D721Med (cell line): ENCODE measurements at regions not wholly inside any gene's neighbourhood (a gene's known extent, or its start where the extent isn't known, plus 50 kb on each side); places are given as distances from the start of the nearest gene placed in this dataset.

Source experiments
- DNase-seq: peaks from one replicate; pipeline ENCODE4 v3.0.0; 2011; ENCODE audit warnings: low spot score; ENCODE audit not compliant: insufficient read length
- FAIRE-seq: peaks from 2 replicates; lab custom pipeline; 2011; peaks lifted over from hg19 to GRCh38; lab: Jason Lieb, UNC
- TF ChIP-seq, protein P1 (sequence below): IDR thresholded peaks from 2 replicates; pipeline ENCODE4 v1.5.1; 2012; ENCODE audit warnings: mild to moderate bottlenecking, control low read depth; ENCODE audit not compliant: insufficient read depth; ENCODE audit errors: missing control alignments

DNA sequence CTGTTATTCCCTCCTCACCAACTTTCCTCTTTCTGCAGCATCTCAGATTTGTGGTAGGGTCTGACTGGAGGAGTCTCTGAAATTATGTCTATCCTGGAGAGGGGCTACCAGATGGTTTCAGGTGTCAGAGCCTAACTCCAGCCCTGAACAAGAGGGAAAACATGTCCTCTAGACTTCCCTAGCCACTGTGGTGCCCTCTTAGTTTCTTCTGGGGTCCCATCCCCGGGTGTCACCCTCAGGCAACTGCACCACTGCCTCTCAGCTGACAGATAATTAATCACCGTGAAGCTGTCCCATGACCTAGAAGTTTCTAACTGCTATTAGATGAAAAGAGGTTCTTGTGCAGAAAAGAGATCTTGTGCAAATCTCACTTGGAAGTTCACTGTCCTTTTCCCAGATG, 95.1 kb upstream of the CELF4 start:
- DNase-seq (no peak), FAIRE-seq (peak; percentile 58)
- TF ChIP-seq, protein P1, sequence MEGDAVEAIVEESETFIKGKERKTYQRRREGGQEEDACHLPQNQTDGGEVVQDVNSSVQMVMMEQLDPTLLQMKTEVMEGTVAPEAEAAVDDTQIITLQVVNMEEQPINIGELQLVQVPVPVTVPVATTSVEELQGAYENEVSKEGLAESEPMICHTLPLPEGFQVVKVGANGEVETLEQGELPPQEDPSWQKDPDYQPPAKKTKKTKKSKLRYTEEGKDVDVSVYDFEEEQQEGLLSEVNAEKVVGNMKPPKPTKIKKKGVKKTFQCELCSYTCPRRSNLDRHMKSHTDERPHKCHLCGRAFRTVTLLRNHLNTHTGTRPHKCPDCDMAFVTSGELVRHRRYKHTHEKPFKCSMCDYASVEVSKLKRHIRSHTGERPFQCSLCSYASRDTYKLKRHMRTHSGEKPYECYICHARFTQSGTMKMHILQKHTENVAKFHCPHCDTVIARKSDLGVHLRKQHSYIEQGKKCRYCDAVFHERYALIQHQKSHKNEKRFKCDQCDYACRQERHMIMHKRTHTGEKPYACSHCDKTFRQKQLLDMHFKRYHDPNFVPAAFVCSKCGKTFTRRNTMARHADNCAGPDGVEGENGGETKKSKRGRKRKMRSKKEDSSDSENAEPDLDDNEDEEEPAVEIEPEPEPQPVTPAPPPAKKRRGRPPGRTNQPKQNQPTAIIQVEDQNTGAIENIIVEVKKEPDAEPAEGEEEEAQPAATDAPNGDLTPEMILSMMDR, result no peak

DNA sequence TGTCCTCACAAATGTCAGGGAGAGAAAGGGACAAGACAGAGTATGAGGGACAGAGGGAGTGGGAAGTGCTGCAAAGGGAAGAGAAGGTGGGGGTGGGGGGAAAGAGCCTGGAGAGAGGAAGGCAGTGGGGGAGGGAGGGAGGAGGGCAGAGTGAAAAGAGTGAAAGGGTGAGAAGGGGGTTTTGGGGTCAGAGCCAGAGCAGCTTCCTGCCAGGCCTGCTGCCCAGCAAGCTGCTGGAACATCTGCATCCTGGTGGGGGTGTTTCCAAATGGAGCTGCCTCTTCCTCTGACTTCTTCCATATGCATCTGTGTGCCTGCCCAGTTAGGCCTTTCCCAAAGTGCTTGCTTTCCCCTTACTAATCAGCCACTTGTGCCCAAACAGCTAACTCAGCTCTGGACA, 94.3 kb upstream of the CELF4 start:
- no peak for FAIRE-seq
- DNase-seq, result no peak
- TF ChIP-seq, protein P1, result no peak

GRCh38 chr18:37658894-37659293, 93.3 kb upstream of the CELF4 start:
- no peak for DNase-seq
- TF ChIP-seq, protein P1, result no peak
- no peak for FAIRE-seq

GRCh38 chr18:37657493-37657892, 91.9 kb upstream of the CELF4 start:
- TF ChIP-seq, protein P1, result no peak
- peak; percentile 64 for FAIRE-seq
- no peak for DNase-seq

GRCh38 chr18:37654731-37655369, 89.3 kb upstream of the CELF4 start:
- TF ChIP-seq, protein P1, result no peak
- no peak for DNase-seq
- FAIRE-seq, result no peak

GRCh38 chr18:37654034-37654433, 88.4 kb upstream of the CELF4 start:
- no peak for FAIRE-seq
- TF ChIP-seq, protein P1, result no peak
- DNase-seq, result no peak

- no peak for DNase-seq
- FAIRE-seq, result no peak
- TF ChIP-seq, protein P1, result no peak
Observed at GRCh38 chr18:37653618-37654017, 88.0 kb upstream of the CELF4 start.
